C4-2B (cell line): ENCODE measurements at regions not wholly inside any gene's neighbourhood (a gene's known extent, or its start where the extent isn't known, plus 50 kb on each side); places are given as distances from the start of the nearest gene placed in this dataset.

Experiments
- CTCF ChIP-seq: fragments of 450-650 bp; conservative IDR thresholded peaks from 2 replicates; pipeline ENCODE4 v1.5.1; 2017; ENCODE audit warnings: mild to moderate bottlenecking
- ZFX ChIP-seq: fragments of 450-650 bp; IDR thresholded peaks from 2 replicates; pipeline ENCODE4 v1.6.1; 2017

GRCh38 chr18:60812921-60813320, 440.3 kb upstream of the MC4R start:
- TF ChIP-seq CTCF: no peak
- TF ChIP-seq ZFX: no peak
